Suppressor macrophage treated with lipopolysaccharide for 1 hour (primary cell): ENCODE measurements at regions not wholly inside any gene's neighbourhood (a gene's known extent, or its start where the extent isn't known, plus 50 kb on each side); places are given as distances from the start of the nearest gene placed in this dataset.
"Not testable (repeated sequence)": the region's sequence is repeated elsewhere in the genome, so short reads cannot be mapped to it uniquely, and the experiment has no call there.

Experiments
- DNase-seq, 3 donors: peaks; one replicate each; pipeline ENCODE4 v3.0.0-alpha.2; 2020 to 2022

GRCh38 chr1:215402147-215402546, 165.0 kb upstream of the KCTD3 start:
- no peak for DNase-seq

GRCh38 chr1:215405211-215405610, 161.9 kb upstream of the KCTD3 start:
- no peak for DNase-seq

- DNase-seq: no peak
These were observed 160.2 kb upstream of the KCTD3 start for GRCh38 chr1:215406927-215407326.

- DNase-seq: no peak
These were observed 159.5 kb upstream of the KCTD3 start for GRCh38 chr1:215407575-215407974.

GRCh38 chr1:215409546-215409945, 157.6 kb upstream of the KCTD3 start:
- not testable (repeated sequence) for DNase-seq

- DNase-seq: not testable (repeated sequence)
These were observed 151.6 kb upstream of the KCTD3 start for GRCh38 chr1:215415521-215415920.

GRCh38 chr1:215416497-215416896, 150.6 kb upstream of the KCTD3 start:
- DNase-seq: no peak

GRCh38 chr1:215417122-215417521, 150.0 kb upstream of the KCTD3 start:
- no peak for DNase-seq

GRCh38 chr1:215418876-215419447, 148.1 kb upstream of the KCTD3 start:
- no peak for DNase-seq

GRCh38 chr1:215421744-215422143, 145.4 kb upstream of the KCTD3 start:
- no peak for DNase-seq

GRCh38 chr1:215423288-215423687, 143.8 kb upstream of the KCTD3 start:
- DNase-seq: no peak

GRCh38 chr1:215425138-215425537, 142.0 kb upstream of the KCTD3 start:
- DNase-seq: no peak

GRCh38 chr1:215426101-215426500, 141.0 kb upstream of the KCTD3 start:
- DNase-seq: no peak

- DNase-seq: not testable (repeated sequence)
These were observed 134.4 kb upstream of the KCTD3 start for GRCh38 chr1:215432483-215433227.

- no peak for DNase-seq
These were observed 133.9 kb upstream of the KCTD3 start for GRCh38 chr1:215433237-215433636.

GRCh38 chr1:215439549-215439948, 127.6 kb upstream of the KCTD3 start:
- DNase-seq: no peak

- no peak for DNase-seq
These were observed 122.2 kb upstream of the KCTD3 start for GRCh38 chr1:215444715-215445414.

GRCh38 chr1:215448014-215448413, 119.1 kb upstream of the KCTD3 start:
- not testable (repeated sequence) for DNase-seq

- not testable (repeated sequence) for DNase-seq
These were observed 118.0 kb upstream of the KCTD3 start for GRCh38 chr1:215449147-215449546.

GRCh38 chr1:215453440-215453839, 113.7 kb upstream of the KCTD3 start:
- no peak for DNase-seq

- DNase-seq: no peak
These were observed 109.9 kb upstream of the KCTD3 start for GRCh38 chr1:215457213-215457612.

GRCh38 chr1:215458104-215458503, 109.0 kb upstream of the KCTD3 start:
- no peak for DNase-seq

GRCh38 chr1:215458562-215458961, 108.5 kb upstream of the KCTD3 start:
- DNase-seq: no peak

GRCh38 chr1:215459136-215459535, 108.0 kb upstream of the KCTD3 start:
- no peak for DNase-seq
